ENCODE measurements at regions not wholly inside any gene's neighbourhood (a gene's known extent, or its start where the extent isn't known, plus 50 kb on each side); places are given as distances from the start of the nearest gene placed in this dataset.

GRCh38 chr21:31489726-31490125 lies 145.7 kb upstream of the TIAM1 start:
- TF ChIP-seq PATZ1 (CRISPR knock-in tag; IDR thresholded peaks at IDR 0.05; ENCODE audit: borderline replicate concordance) (no peak), TOX (CRISPR knock-in tag; IDR thresholded peaks at IDR 0.05; ENCODE audit: borderline replicate concordance) (no peak), ZFP30 (CRISPR knock-in tag; IDR thresholded peaks at IDR 0.05) (no peak), SNAI2 (CRISPR knock-in tag; IDR thresholded peaks at IDR 0.05) (no peak)

Data from SK-N-SH treated with all-trans-retinoic acid at 6 μM for 48 hours (cell line).